Spleen (tissue), 11 donors: ENCODE measurements at regions not wholly inside any gene's neighbourhood (a gene's known extent, or its start where the extent isn't known, plus 50 kb on each side); places are given as distances from the start of the nearest gene placed in this dataset.

Source experiments
- DNase-seq: peaks from one replicate; pipeline ENCODE4 v3.0.0-alpha.2; 2020
- H3K27ac ChIP-seq, 8 donors: fragments of 200-600 bp; sonication (generic) in 7 of 8; 1 replicate in 4 of 8; 2 replicates in 4 of 8; pipeline versions ENCODE4 v1.5.0 to v1.8.0; 2016 to 2021; ENCODE audit warnings: inconsistent platforms in 4 of 8, mild to moderate bottlenecking in 4 of 8, moderate library complexity in 1 of 8
- H3K27me3 ChIP-seq, 7 donors: fragments of 200-600 bp; sonication (generic) in 6 of 7; replicated peaks in 1 of 7; 1 replicate in 4 of 7; 2 replicates in 3 of 7; pipeline versions ENCODE4 v1.5.0 to v1.8.0; 2016 to 2021; ENCODE audit warnings: inconsistent platforms in 3 of 7, mild to moderate bottlenecking in 1 of 7
- H3K36me3 ChIP-seq, 6 donors: fragments of 200-600 bp; sonication (generic) in 5 of 6; 1 replicate in 4 of 6; 2 replicates in 2 of 6; pipeline versions ENCODE4 v1.5.0 to v1.8.0; 2016 to 2021; ENCODE audit warnings: inconsistent platforms in 2 of 6
- H3K4me1 ChIP-seq, 6 donors: fragments of 200-600 bp; sonication (generic) in 5 of 6; 1 replicate in 3 of 6; 2 replicates in 3 of 6; pipeline versions ENCODE4 v1.5.0 to v1.8.0; 2016 to 2021; ENCODE audit warnings: inconsistent platforms in 3 of 6
- H3K4me3 ChIP-seq, 8 donors: fragments of 200-600 bp; sonication (generic) in 7 of 8; 1 replicate in 4 of 8; 2 replicates in 4 of 8; pipeline versions ENCODE4 v1.5.0 to v1.8.0; 2016 to 2021; ENCODE audit warnings: inconsistent platforms in 4 of 8, mild to moderate bottlenecking in 4 of 8, moderate library complexity in 2 of 8
- H3K9me3 ChIP-seq, 8 donors: fragments of 200-600 bp; sonication (generic) in 7 of 8; 1 replicate in 4 of 8; 2 replicates in 4 of 8; pipeline versions ENCODE4 v1.5.0 to v1.8.0; 2016 to 2021; ENCODE audit warnings: inconsistent platforms in 4 of 8
- CTCF ChIP-seq, 11 experiments: fragments of 200-600 bp in 7 of 11; fragments of 450-650 bp in 4 of 11; sonication (generic) in 4 of 11; IDR thresholded peaks in 8 of 11; conservative IDR thresholded peaks in 3 of 11; 1 replicate in 7 of 11; 2 replicates in 4 of 11; pipeline versions ENCODE4 v1.4.0 to v1.8.0; 2016 to 2021; ENCODE audit warnings: antibody characterized with exemption in 11 of 11, inconsistent platforms in 4 of 11, mild to moderate bottlenecking in 1 of 11
- POLR2A ChIP-seq, 3 donors: fragments of 450-650 bp; IDR thresholded peaks; one replicate each; pipeline ENCODE4 v1.5.1; 2017; ENCODE audit warnings: antibody characterized with exemption in 3 of 3, mild to moderate bottlenecking in 1 of 3
- POLR2AphosphoS5 ChIP-seq, 3 donors: sonication (generic); formaldehyde crosslinking; IDR thresholded peaks; one replicate each; pipeline ENCODE4 v1.5.1; 2017; ENCODE audit warnings: antibody characterized with exemption in 3 of 3
- WGBS, 5 donors: extraction: QIAGEN DNeasy Blood & Tissue Kit in 3 of 5; methylation state at CpG; one replicate each; pipeline versions ENCODE4 v1.1.5 to v1.1.7; 2013 to 2018; 5-methylcytosine and 5-hydroxymethylcytosine counted together
- intact Hi-C: fragments of 100-400 bp; cut with DNase I; formaldehyde crosslinking; loops from one replicate; pipeline ENCODE4 v1.15.0; 2023; ENCODE audit warnings: low total_unique reads
- donor health status: healthy with polysubstance abuse.
- donor health status: DM: no; HTN: no; CAD: no; lungs with moderate emphysema.
- donor health status: DM: no; HTN: no; CAD: no.
- donor health status: Bipolar disorder and iron deficiency.
- donor health status: healthy.
- donor health status: DM: no; HTN: no; CAD: no.
- donor health status: DM: yes; HTN: yes; CAD: no.

GRCh38 chrX:118178450-118178849 is 61.8 kb upstream of the KLHL13 start:
- no peaks in the 10 kb centered on the region for H3K4me1 ChIP-seq
- 71 to 91% (median 87%) methylated on average over 6 to 7 of the region's 7 CpGs for WGBS, 5 donors

GRCh38 chrX:118179161-118179560 is 62.6 kb upstream of the KLHL13 start:
- 52 to 77% (median 67%) methylated on average over 3 of the region's 3 CpGs for WGBS, 5 donors
- intact Hi-C loops: no loop called here

More at GRCh38 chrX:118178450-118178849, 61.8 kb upstream of the KLHL13 start:
- no peaks in the 10 kb centered on the region for H3K27me3 ChIP-seq
- no peak overlapping the region for H3K27ac ChIP-seq
- intact Hi-C loops: no loop called here
- TF ChIP-seq POLR2AphosphoS5 (IDR thresholded peaks at IDR 0.05): no peak
- no peak for TF ChIP-seq POLR2A (IDR thresholded peaks at IDR 0.05)
- no peak for TF ChIP-seq CTCF (IDR thresholded peaks at IDR 0.05 in 8 of 11, conservative IDR thresholded peaks at IDR 0.05 in 3 of 11)
- DNase-seq: no peak
- H3K36me3 ChIP-seq: no peaks in the 10 kb centered on the region
- peaks cover 0 to 4% (median 0%) of the 10 kb centered on the region in 8 donors for H3K9me3 ChIP-seq
- H3K4me3 ChIP-seq: no peak overlapping the region

GRCh38 chrX:118179718-118180117 is 63.1 kb upstream of the KLHL13 start:
- 80 to 96% (median 89%) methylated on average over 4 of the region's 4 CpGs for WGBS, 5 donors
- intact Hi-C loops: no loop called here
- Histone ChIP-seq H3K27ac (no peak overlapping the region), H3K36me3 (no peaks in the 10 kb centered on the region), H3K27me3 (no peaks in the 10 kb centered on the region), H3K9me3 (peaks cover 0 to 12% (median 0%) of the 10 kb centered on the region in 8 donors), H3K4me3 (no peak overlapping the region), H3K4me1 (no peaks in the 10 kb centered on the region)
- no peak for DNase-seq
- no peak for TF ChIP-seq CTCF (IDR thresholded peaks at IDR 0.05 in 8 of 11, conservative IDR thresholded peaks at IDR 0.05 in 3 of 11)
- TF ChIP-seq POLR2AphosphoS5 (IDR thresholded peaks at IDR 0.05): no peak
- TF ChIP-seq POLR2A (IDR thresholded peaks at IDR 0.05): no peak

More at GRCh38 chrX:118179161-118179560, 62.6 kb upstream of the KLHL13 start:
- TF ChIP-seq POLR2A (IDR thresholded peaks at IDR 0.05): no peak
- no peak for TF ChIP-seq CTCF (IDR thresholded peaks at IDR 0.05 in 8 of 11, conservative IDR thresholded peaks at IDR 0.05 in 3 of 11)
- TF ChIP-seq POLR2AphosphoS5 (IDR thresholded peaks at IDR 0.05): no peak
- Histone ChIP-seq H3K27me3 (no peaks in the 10 kb centered on the region), H3K4me3 (no peak overlapping the region), H3K9me3 (peaks cover 0 to 11% (median 0%) of the 10 kb centered on the region in 8 donors), H3K36me3 (no peaks in the 10 kb centered on the region), H3K27ac (no peak overlapping the region), H3K4me1 (no peaks in the 10 kb centered on the region)
- no peak for DNase-seq

- Histone ChIP-seq H3K9me3 (peaks cover 0 to 12% (median 0%) of the 10 kb centered on the region in 8 donors), H3K27ac (no peak overlapping the region), H3K36me3 (no peaks in the 10 kb centered on the region), H3K27me3 (no peaks in the 10 kb centered on the region), H3K4me1 (no peaks in the 10 kb centered on the region), H3K4me3 (no peak overlapping the region)
- no peak for DNase-seq
- TF ChIP-seq CTCF (IDR thresholded peaks at IDR 0.05 in 8 of 11, conservative IDR thresholded peaks at IDR 0.05 in 3 of 11) (no peak), POLR2A (IDR thresholded peaks at IDR 0.05) (no peak), POLR2AphosphoS5 (IDR thresholded peaks at IDR 0.05) (no peak)
- WGBS, 5 donors: 69 to 81% (median 78%) methylated on average over 4 of the region's 4 CpGs
- intact Hi-C loops: no loop called here
These were observed 64.4 kb upstream of the KLHL13 start for GRCh38 chrX:118181030-118181429.
